Activated naive CD4-positive, alpha-beta T cell treated with anti-CD3 and anti-CD28 coated beads, Interleukin-2, amount 50 U/mL, for 72 hours (primary cell): ENCODE measurements at regions not wholly inside any gene's neighbourhood (a gene's known extent, or its start where the extent isn't known, plus 50 kb on each side); places are given as distances from the start of the nearest gene placed in this dataset.
A peak's percentile ranks its signal among the peaks of the same experiment; 100 is the strongest.

Source experiments
- ATAC-seq, 2 donors: fragments of 150-1000 bp; cut with Tn5 transposase; 2 replicates each; pipeline ENCODE4 v1.10.0; 2021; ENCODE audit warnings: mild to moderate bottlenecking in 2 of 2, moderate library complexity in 2 of 2
- DNase-seq, 2 donors: peaks; one replicate each; pipeline ENCODE4 v3.0.0; 2021 to 2022; ENCODE audit warnings: low spot score in 2 of 2
- H3K27ac Mint-ChIP-seq, 2 donors: one replicate each; pipeline ENCODE4 v1.8.0; 2022; ENCODE audit warnings: mild to moderate bottlenecking in 2 of 2, mixed read lengths in 2 of 2
- H3K36me3 Mint-ChIP-seq, 2 donors: one replicate each; pipeline ENCODE4 v1.8.0; 2022; ENCODE audit warnings: mixed read lengths in 2 of 2
- H3K9me3 Mint-ChIP-seq, 2 donors: one replicate each; pipeline ENCODE4 v1.8.0; 2022; ENCODE audit warnings: mixed read lengths in 2 of 2

GRCh38 chr6:41475164-41475563, 71.0 kb upstream of the FOXP4 start:
- Mint-ChIP-seq H3K9me3 (no peaks in the 10 kb centered on the region), H3K36me3 (no peaks in the 10 kb centered on the region), H3K27ac (no peak overlapping the region)
- DNase-seq (no peak), ATAC-seq (no peak)

DNA sequence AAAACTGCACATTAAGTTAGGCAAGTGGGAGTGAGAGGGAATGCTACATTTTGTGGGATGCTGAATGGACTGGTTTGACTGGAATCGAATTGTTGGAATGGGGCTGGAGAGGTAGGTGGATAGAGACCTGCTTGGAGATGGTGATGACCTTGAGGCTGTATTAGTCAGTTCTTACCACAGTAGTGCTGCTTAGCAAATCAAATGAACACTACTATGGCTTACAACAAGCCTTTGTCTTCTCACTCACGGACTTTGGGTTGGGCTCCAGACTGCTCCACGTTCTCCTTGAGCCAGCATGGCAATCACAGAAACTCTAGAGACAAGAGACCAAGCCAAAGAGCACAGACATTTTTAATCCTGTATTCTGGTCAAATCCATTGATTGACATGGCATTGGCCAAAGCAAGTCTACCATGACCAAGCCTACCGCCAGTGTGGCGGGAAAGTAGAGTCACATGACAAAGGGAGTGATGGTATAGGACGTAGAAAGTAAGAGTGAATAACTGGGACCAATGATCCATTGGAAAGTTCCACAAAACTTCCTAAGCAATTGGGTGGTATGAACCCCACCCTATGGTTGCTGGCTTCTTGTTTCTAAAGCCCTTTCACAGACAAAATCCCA, 70.3 kb upstream of the FOXP4 start:
- DNase-seq (no peak), ATAC-seq (no peak)
- no peak overlapping the region for H3K27ac Mint-ChIP-seq
- no peaks in the 10 kb centered on the region for H3K36me3 Mint-ChIP-seq
- H3K9me3 Mint-ChIP-seq: no peaks in the 10 kb centered on the region

- Mint-ChIP-seq H3K9me3 (no peaks in the 10 kb centered on the region), H3K36me3 (no peaks in the 10 kb centered on the region), H3K27ac (no peak overlapping the region)
- DNase-seq: no peak
- ATAC-seq: no peak
These were observed 69.8 kb upstream of the FOXP4 start for GRCh38 chr6:41476401-41476800.

- ATAC-seq (no peak), DNase-seq (no peak)
- no peaks in the 10 kb centered on the region for H3K9me3 Mint-ChIP-seq
- H3K27ac Mint-ChIP-seq: no peak overlapping the region
- H3K36me3 Mint-ChIP-seq: no peaks in the 10 kb centered on the region
These were observed 68.6 kb upstream of the FOXP4 start for GRCh38 chr6:41477572-41477971.

DNA sequence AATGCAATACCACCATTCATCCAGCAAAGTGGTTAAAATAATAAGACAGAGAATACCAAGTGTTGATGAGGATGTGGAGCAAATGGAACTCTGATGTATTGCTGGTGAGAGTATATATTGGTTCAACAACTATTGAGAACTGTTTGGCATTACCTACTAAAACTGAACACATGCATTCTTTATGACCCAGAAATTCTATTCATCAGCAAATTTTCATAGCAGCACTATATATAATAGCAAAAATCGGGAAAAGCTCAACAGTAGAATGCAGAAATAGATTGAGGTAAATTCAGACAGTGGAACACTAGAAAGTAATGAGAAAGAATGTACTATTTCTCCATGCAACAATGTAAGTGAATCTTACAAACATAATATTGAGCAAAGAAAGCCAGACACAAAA, 62.2 kb upstream of the FOXP4 start:
- no peaks in the 10 kb centered on the region for H3K36me3 Mint-ChIP-seq
- no peak for ATAC-seq
- DNase-seq: no peak
- no peaks in the 10 kb centered on the region for H3K9me3 Mint-ChIP-seq
- no peak overlapping the region for H3K27ac Mint-ChIP-seq

DNA sequence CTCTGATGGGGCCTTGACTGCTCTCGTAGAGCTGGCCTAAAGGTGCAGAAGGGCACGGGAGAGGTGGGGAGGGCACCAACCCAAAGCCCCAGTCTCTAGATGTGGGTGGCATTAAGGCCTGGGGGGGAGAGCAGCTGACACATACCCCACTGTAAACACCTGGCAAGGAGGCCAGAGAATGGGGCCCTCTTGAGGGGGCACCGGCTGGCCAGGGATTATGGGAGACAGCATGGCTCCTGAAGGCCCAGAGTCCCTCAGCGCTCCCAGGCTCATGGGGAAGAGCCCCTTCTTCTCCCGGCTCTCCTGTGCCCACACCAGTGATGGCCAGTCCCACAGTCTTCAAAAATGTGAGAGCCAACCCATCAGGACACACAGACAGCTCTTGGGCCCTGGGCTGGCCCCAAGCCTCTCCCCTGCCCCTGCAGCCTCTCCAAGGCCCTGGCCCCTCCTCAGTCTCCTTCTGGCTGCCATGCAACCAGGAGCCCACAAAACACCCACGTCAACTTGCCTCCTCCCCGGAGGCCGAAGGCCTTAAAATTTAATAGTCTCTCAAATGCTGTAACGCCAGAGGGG, 58.2 kb upstream of the FOXP4 start:
- DNase-seq: no peak
- no peak overlapping the region for H3K27ac Mint-ChIP-seq
- no peaks in the 10 kb centered on the region for H3K9me3 Mint-ChIP-seq
- ATAC-seq: no peak
- H3K36me3 Mint-ChIP-seq: no peaks in the 10 kb centered on the region

DNA sequence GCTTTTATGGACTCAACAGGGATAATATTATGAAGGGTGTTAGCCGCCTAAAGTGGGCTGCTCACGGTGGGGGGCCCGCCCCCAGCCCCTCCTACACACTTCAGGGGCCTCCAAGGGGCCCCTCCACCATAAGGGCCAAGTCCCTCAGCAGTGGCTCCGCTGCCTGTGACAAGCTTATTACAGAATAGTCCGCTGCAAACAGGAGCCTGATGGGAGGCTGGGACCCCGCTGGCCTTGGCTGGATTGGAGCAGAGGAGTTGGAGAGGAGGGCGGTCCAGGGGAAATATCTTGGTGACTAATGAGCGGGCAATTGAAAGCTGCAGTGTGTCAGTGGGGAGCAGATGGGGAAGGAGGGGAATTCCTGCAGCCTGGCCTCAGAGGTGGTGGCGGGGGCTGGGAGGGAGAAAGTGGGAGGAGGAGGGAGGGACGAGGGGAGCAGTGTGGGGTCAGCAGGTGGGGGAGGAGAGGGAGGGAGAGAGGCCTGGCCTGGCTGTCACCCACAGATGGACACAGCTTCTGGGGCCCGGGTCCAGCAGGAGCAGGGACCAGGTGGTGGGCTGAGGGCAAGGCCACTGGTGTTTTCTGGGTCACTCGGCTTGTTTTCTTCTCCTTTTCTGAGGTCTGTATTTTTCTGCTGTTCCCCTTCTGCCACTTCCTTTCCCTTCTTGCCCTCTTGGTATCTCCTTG, 57.6 kb upstream of the FOXP4 start:
- no peaks in the 10 kb centered on the region for H3K36me3 Mint-ChIP-seq
- no peak for ATAC-seq

DNA sequence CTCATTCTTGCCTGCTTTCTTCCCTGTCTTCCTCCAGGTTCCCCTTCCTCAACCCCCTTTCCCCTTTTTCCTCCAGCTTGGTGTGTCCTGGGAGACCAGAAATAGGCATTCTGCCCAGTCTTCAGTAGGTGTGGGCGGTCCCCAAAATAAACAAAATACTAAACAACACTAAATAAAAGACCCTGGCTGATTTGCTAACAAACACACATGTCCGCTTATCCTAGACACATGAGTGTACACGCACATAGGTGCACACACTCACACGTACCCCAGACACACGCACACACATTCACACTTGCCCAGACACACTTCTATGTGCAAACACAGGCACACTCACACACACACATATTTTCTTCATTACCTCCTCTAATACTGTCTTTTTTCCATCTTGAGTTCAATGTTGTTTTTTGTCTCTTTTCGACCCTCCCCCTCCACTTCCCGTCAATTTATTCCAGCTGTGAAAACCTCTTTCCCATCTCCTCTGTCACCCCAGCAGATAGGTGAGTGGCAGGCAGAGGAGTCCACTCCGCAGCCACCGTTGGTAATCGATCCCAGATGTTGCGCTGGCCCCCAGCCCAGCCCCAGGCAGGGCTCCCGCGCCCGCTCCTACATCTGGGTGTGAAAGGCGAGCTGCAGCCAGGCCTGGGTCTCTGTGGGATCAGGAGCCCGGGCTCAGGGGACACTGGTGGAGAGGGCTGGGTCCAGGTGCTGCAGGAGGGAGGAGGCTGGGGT, 56.9 kb upstream of the FOXP4 start:
- no peak overlapping the region for H3K27ac Mint-ChIP-seq
- ATAC-seq: no peak
- no peaks in the 10 kb centered on the region for H3K36me3 Mint-ChIP-seq

More for the DNA sequence above, 57.6 kb upstream of the FOXP4 start:
- Mint-ChIP-seq H3K9me3 (no peaks in the 10 kb centered on the region), H3K27ac (no peak overlapping the region)
- no peak for DNase-seq

GRCh38 chr6:41492261-41492891, 53.8 kb upstream of the FOXP4 start:
- ATAC-seq: no peak
- no peaks in the 10 kb centered on the region for H3K9me3 Mint-ChIP-seq
- H3K36me3 Mint-ChIP-seq: no peaks in the 10 kb centered on the region
- no peak for DNase-seq
- H3K27ac Mint-ChIP-seq: peak overlapping the region in 1 of 2 donors; percentile 8

More for the DNA sequence above, 56.9 kb upstream of the FOXP4 start:
- H3K9me3 Mint-ChIP-seq: no peaks in the 10 kb centered on the region
- no peak for DNase-seq

GRCh38 chr6:41494212-41495110, 51.7 kb upstream of the FOXP4 start:
- Mint-ChIP-seq H3K36me3 (no peaks in the 10 kb centered on the region), H3K27ac (no peak overlapping the region), H3K9me3 (no peaks in the 10 kb centered on the region)
- no peak for ATAC-seq
- DNase-seq: no peak
